ENCODE measurements at regions not wholly inside any gene's neighbourhood (a gene's known extent, or its start where the extent isn't known, plus 50 kb on each side); places are given as distances from the start of the nearest gene placed in this dataset.
A peak's percentile ranks its signal among the peaks of the same experiment; 100 is the strongest.

GRCh38 chr12:4213471-4213870 lies 60.1 kb upstream of the CCND2 start:
- TF ChIP-seq CEBPB (IDR thresholded peaks at IDR 0.05; ENCODE audit: low read depth, low read length) (peak; percentile 27; the same call in 1 of the 2 replicates), ELK1 (IDR thresholded peaks at IDR 0.05; ENCODE audit: borderline replicate concordance, low read depth, low read length) (no peak)
- H3K9ac ChIP-seq (ENCODE audit: low read depth, low read length) = no peak overlapping the region
- no peak overlapping the region for H3K18ac ChIP-seq (ENCODE audit: low read depth, low read length)
- H2BK15ac ChIP-seq (ENCODE audit: low read depth, low read length) = no peak overlapping the region
- no peaks in the 10 kb centered on the region for H4K20me1 ChIP-seq (ENCODE audit: insufficient read depth, low read length)
- no peak overlapping the region for H2BK20ac ChIP-seq (ENCODE audit: low read depth, low read length)
- no peak overlapping the region for H3K4me2 ChIP-seq (ENCODE audit: low read depth, low read length)
- H3K23ac ChIP-seq (ENCODE audit: low read depth, low read length) = no peak overlapping the region
- ChIA-PET POLR2A (ENCODE audit: unreplicated experiment) (no interaction called here), CTCF (no interaction called here)
- H3K56ac ChIP-seq (ENCODE audit: extremely low read depth, insufficient read depth, low read length) = no peak overlapping the region
- intact Hi-C loops (cut with micrococcal nuclease) = no loop called here
- H3K4ac ChIP-seq (ENCODE audit: low read depth, low read length) = no peak overlapping the region
- no CpG with 5 or more reads among the region's 6 CpGs for WGBS, 2 experiments (ENCODE audit: extremely low coverage in 2 of 2, insufficient read length in 1 of 2)
- H3K14ac ChIP-seq (replicated peaks; ENCODE audit: low read depth, low read length) = no peak overlapping the region
- no peaks in the 10 kb centered on the region for H3K4me1 ChIP-seq (ENCODE audit: control insufficient read depth, insufficient read depth, low read length)
- H2AK5ac ChIP-seq (ENCODE audit: low read depth, low read length) = no peak overlapping the region
- H4K8ac ChIP-seq (ENCODE audit: low read depth in 2 of 2, low read length in 2 of 2) = no peak overlapping the region
- H3K79me1 ChIP-seq (ENCODE audit: low read depth in 1 of 2, low read length in 2 of 2) = no peaks in the 10 kb centered on the region
- dilution Hi-C loops (cut with HindIII; ENCODE audit: low sequenced_read_pairs, unreplicated experiment) = no loop called here
- H2AFZ ChIP-seq (replicated peaks; ENCODE audit: low read length, poor library complexity) = no peak overlapping the region
- ATAC-seq (ENCODE audit: low read depth) = no peak
- H3K9me1 ChIP-seq (ENCODE audit: insufficient read depth, low read length) = no peaks in the 10 kb centered on the region
- DNase-seq = no peak
- H3K27ac ChIP-seq (ENCODE audit: insufficient read depth, low read length) = no peak overlapping the region
- H4K5ac ChIP-seq (ENCODE audit: low read depth, low read length) = no peak overlapping the region
- no peak overlapping the region for H3K4me3 ChIP-seq (ENCODE audit: insufficient read depth, low read depth, low read length)
- no TSS peak for BruUV-seq (replicated peaks)
- H3K9me3 ChIP-seq (ENCODE audit: control insufficient read depth, insufficient read depth, low read length) = no peaks in the 10 kb centered on the region
- H4K91ac ChIP-seq (ENCODE audit: insufficient read depth, low read depth, low read length) = no peak overlapping the region
- no peak overlapping the region for H2AK9ac ChIP-seq (replicated peaks; ENCODE audit: low read depth, low read length, poor library complexity)
- no peaks in the 10 kb centered on the region; the same call in 1 of the 2 replicates for H3K27me3 ChIP-seq (ENCODE audit: control insufficient read depth, insufficient read depth, low read length)
- H2BK120ac ChIP-seq (ENCODE audit: low read depth, low read length) = no peak overlapping the region
- H3K36me3 ChIP-seq (ENCODE audit: control insufficient read depth, insufficient read depth, low read length) = no peaks in the 10 kb centered on the region
- H2BK5ac ChIP-seq (ENCODE audit: low read depth, low read length, poor library complexity, severe bottlenecking) = no peak overlapping the region
- in situ Hi-C loops (cut with MboI; ENCODE audit: low sequenced_read_pairs) = no loop called here

Measured in IMR-90 (cell line).